Mesenchymal stem cell (in vitro differentiated cells and primary cell): ENCODE measurements at regions not wholly inside any gene's neighbourhood (a gene's known extent, or its start where the extent isn't known, plus 50 kb on each side); places are given as distances from the start of the nearest gene placed in this dataset.

Experiments used
- DNase-seq: peaks from one replicate; pipeline ENCODE4 v3.0.0-alpha.2; 2013
- H2AFZ ChIP-seq: one replicate; pipeline ENCODE4 v1.6.1; 2013; ENCODE audit warnings: low read depth, mild to moderate bottlenecking, control low read depth, inconsistent platforms, low read length, moderate library complexity
- H2AK5ac ChIP-seq: 2 replicates; pipeline ENCODE4 v1.6.1; 2013; ENCODE audit warnings: low read length, moderate library complexity, mild to moderate bottlenecking, inconsistent platforms; ENCODE audit not compliant: severe bottlenecking
- H2BK120ac ChIP-seq: one replicate; pipeline ENCODE4 v1.6.1; 2013; ENCODE audit warnings: low read depth, mild to moderate bottlenecking, inconsistent platforms, low read length, moderate library complexity
- H2BK12ac ChIP-seq, 2 experiments: one replicate each; pipeline ENCODE4 v1.6.1; 2013; ENCODE audit warnings: inconsistent platforms in 2 of 2, low read length in 2 of 2, mild to moderate bottlenecking in 2 of 2, moderate library complexity in 2 of 2, control low read depth in 1 of 2
- H2BK15ac ChIP-seq: one replicate; pipeline ENCODE4 v1.6.1; 2013; ENCODE audit warnings: mild to moderate bottlenecking, low read depth, inconsistent platforms; ENCODE audit not compliant: poor library complexity, severe bottlenecking
- H2BK5ac ChIP-seq: 2 replicates; pipeline ENCODE4 v1.6.1; 2013; ENCODE audit warnings: low read depth, mild to moderate bottlenecking, low read length, control low read depth, inconsistent platforms; ENCODE audit not compliant: poor library complexity, severe bottlenecking
- H3K14ac ChIP-seq, 2 experiments: one replicate each; pipeline ENCODE4 v1.6.1; 2013; ENCODE audit warnings: inconsistent platforms in 2 of 2, low read length in 2 of 2, control low read depth in 1 of 2, mild to moderate bottlenecking in 1 of 2, moderate library complexity in 1 of 2
- H3K18ac ChIP-seq, 2 experiments: one replicate each; pipeline ENCODE4 v1.6.1; 2013; ENCODE audit warnings: inconsistent platforms in 2 of 2, low read length in 2 of 2, control low read depth in 1 of 2, low read depth in 1 of 2, mild to moderate bottlenecking in 1 of 2
- H3K23ac ChIP-seq, 2 experiments: one replicate each; pipeline ENCODE4 v1.6.1; 2013; ENCODE audit warnings: inconsistent platforms in 2 of 2, low read length in 2 of 2, mild to moderate bottlenecking in 2 of 2, moderate library complexity in 2 of 2, control low read depth in 1 of 2
- H3K27ac ChIP-seq: 2 replicates; pipeline ENCODE4 v1.5.1; 2013; ENCODE audit warnings: mild to moderate bottlenecking, moderate library complexity, low read length, control low read depth, inconsistent platforms; ENCODE audit not compliant: poor library complexity, severe bottlenecking
- H3K27me3 ChIP-seq, 2 experiments: 2 replicates each; pipeline versions ENCODE4 v1.6.1 to v1.7.0; 2013; ENCODE audit warnings: low read length in 2 of 2, mild to moderate bottlenecking in 2 of 2, moderate library complexity in 2 of 2, control low read depth in 1 of 2, inconsistent platforms in 1 of 2; ENCODE audit not compliant: control insufficient read depth in 1 of 2, insufficient read depth in 1 of 2
- H3K36me3 ChIP-seq, 2 experiments: 2 replicates each; pipeline versions ENCODE4 v1.6.1 to v1.7.0; 2013; ENCODE audit warnings: low read length in 2 of 2, control low read depth in 1 of 2, inconsistent platforms in 1 of 2, low read depth in 1 of 2, mild to moderate bottlenecking in 1 of 2; ENCODE audit not compliant: insufficient read depth in 2 of 2, control insufficient read depth in 1 of 2
- H3K4ac ChIP-seq, 2 experiments: one replicate each; pipeline ENCODE4 v1.6.1; 2013; ENCODE audit warnings: inconsistent platforms in 2 of 2, low read length in 2 of 2, mild to moderate bottlenecking in 2 of 2, moderate library complexity in 2 of 2, control low read depth in 1 of 2, low read depth in 1 of 2
- H3K4me1 ChIP-seq: 2 replicates; pipeline ENCODE4 v1.6.1; 2013; ENCODE audit warnings: low read depth, low read length, control low read depth; ENCODE audit not compliant: control insufficient read depth, insufficient read depth
- H3K4me2 ChIP-seq: 2 replicates; pipeline ENCODE4 v1.6.1; 2013; ENCODE audit warnings: low read length, mild to moderate bottlenecking, inconsistent platforms; ENCODE audit not compliant: poor library complexity, severe bottlenecking
- H3K4me3 ChIP-seq, 2 experiments: 2 replicates each; pipeline versions ENCODE4 v1.5.1 to v1.7.0; 2013; ENCODE audit warnings: low read length in 2 of 2, mild to moderate bottlenecking in 2 of 2, control low read depth in 1 of 2, low read depth in 1 of 2; ENCODE audit not compliant: insufficient read depth in 1 of 2
- H3K79me1 ChIP-seq: replicated peaks from 2 replicates; pipeline ENCODE4 v1.6.1; 2013; ENCODE audit warnings: mild to moderate bottlenecking, control low read depth, low read length, inconsistent platforms; ENCODE audit not compliant: poor library complexity, severe bottlenecking
- H3K9ac ChIP-seq: 2 replicates; pipeline ENCODE4 v1.7.0; 2013; ENCODE audit warnings: mild to moderate bottlenecking, low read length, moderate library complexity
- H3K9me3 ChIP-seq: 2 replicates; pipeline ENCODE4 v1.7.0; 2013; ENCODE audit warnings: mild to moderate bottlenecking, low read length; ENCODE audit not compliant: control insufficient read depth
- H4K8ac ChIP-seq: one replicate; pipeline ENCODE4 v1.6.1; 2013; ENCODE audit warnings: inconsistent platforms, mild to moderate bottlenecking, low read length, moderate library complexity
- H4K91ac ChIP-seq: one replicate; pipeline ENCODE4 v1.6.1; 2013; ENCODE audit warnings: mild to moderate bottlenecking, low read length, inconsistent platforms
- WGBS: methylation state at CpG from one replicate; pipeline ENCODE4 v1.1.7; 2013; ENCODE audit warnings: mixed read lengths; 5-methylcytosine and 5-hydroxymethylcytosine counted together

DNA sequence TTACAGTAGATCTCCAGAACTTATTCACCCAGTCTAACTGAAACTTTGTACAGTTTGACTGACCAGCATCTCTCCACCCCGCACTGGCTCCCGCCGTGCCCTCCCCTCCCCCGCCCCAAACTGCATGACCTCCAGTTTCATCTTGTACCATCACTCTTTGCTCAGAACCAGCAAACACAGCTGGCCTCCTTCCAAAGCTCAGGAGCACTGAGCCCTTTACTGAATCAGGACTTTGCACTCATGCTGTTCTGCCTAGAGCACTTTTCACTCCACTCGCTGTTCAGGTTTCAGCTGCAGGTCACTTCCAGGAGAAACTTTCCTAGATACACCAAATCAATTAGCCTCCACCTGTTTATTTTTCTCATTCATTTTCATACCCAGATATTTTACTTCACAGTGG lies 455.3 kb upstream of the PDE3A start:
- no peaks in the 10 kb centered on the region for H3K9me3 ChIP-seq
- H2BK12ac ChIP-seq = no peak overlapping the region
- H3K4me1 ChIP-seq = no peaks in the 10 kb centered on the region
- WGBS = 96% methylated on average over 5 of the region's 5 CpGs
- H3K4me2 ChIP-seq = no peak overlapping the region
- peak overlapping the region; percentile 68 for H4K91ac ChIP-seq
- no peaks in the 10 kb centered on the region for H3K27me3 ChIP-seq
- H3K9ac ChIP-seq = no peak overlapping the region
- H3K23ac ChIP-seq = no peak overlapping the region
- no peak overlapping the region for H3K27ac ChIP-seq
- no peak overlapping the region for H3K14ac ChIP-seq
- no peak overlapping the region for H3K4ac ChIP-seq
- H3K18ac ChIP-seq = no peak overlapping the region
- no peak overlapping the region for H2BK15ac ChIP-seq
- H3K79me1 ChIP-seq = no peaks in the 10 kb centered on the region
- peak overlapping the region; percentile 8 for H4K8ac ChIP-seq
- H3K36me3 ChIP-seq = no peaks in the 10 kb centered on the region
- H2AFZ ChIP-seq = no peak overlapping the region
- no peak for DNase-seq
- H2BK5ac ChIP-seq = no peak overlapping the region
- no peak overlapping the region for H2AK5ac ChIP-seq
- no peak overlapping the region for H3K4me3 ChIP-seq
- H2BK120ac ChIP-seq = no peak overlapping the region

DNA sequence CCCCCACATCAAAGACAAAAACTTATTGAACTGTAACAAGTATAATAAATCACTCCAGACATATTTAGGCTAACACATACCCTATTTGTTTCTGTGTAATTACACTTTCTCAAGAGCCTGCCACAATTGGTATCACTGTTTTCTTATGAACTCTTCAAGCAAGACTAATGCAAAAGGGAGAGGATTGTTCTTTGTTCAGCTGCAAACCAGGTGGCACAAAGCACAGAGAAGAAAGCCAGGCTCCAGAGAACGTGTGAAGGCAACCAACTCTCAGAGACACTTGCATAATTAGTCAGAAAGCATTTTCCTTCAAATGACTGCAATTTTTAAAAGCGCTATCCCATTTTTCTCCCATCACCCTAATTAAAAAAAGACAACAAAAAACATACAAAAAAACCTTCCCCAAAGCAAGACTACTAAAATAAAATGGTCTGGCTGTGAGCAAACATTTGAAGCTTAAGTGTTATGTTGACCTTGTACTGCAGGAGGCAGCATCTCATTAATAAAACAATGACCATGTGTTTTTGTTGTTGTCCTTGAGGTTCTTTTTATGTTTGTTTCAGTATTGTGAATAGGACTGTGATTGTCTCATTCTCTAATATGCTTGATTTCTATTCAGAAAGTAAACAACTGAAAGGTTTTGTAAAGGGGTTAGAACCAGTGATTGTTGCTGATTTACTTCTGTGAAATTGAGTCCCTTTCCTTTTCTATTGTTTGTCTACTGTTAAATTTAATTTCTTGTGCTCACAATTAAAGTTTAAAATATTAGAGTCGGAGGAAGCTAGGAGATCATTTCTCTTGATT lies 452.7 kb upstream of the PDE3A start:
- DNase-seq = peak; percentile 68
- H3K4me1 ChIP-seq = no peaks in the 10 kb centered on the region
- no peak overlapping the region for H3K4ac ChIP-seq
- H3K9me3 ChIP-seq = no peaks in the 10 kb centered on the region
- H2BK15ac ChIP-seq = no peak overlapping the region
- no peak overlapping the region for H4K8ac ChIP-seq
- no peak overlapping the region for H3K18ac ChIP-seq
- no peak overlapping the region for H3K4me3 ChIP-seq
- no peaks in the 10 kb centered on the region for H3K27me3 ChIP-seq
- peak overlapping the region; percentile 11 for H3K9ac ChIP-seq
- no peak overlapping the region for H2BK5ac ChIP-seq
- 75% methylated on average over 3 of the region's 3 CpGs for WGBS
- H3K36me3 ChIP-seq = no peaks in the 10 kb centered on the region
- H3K27ac ChIP-seq = peak overlapping the region; percentile 32
- no peaks in the 10 kb centered on the region for H3K79me1 ChIP-seq
- H2BK120ac ChIP-seq = no peak overlapping the region
- H2BK12ac ChIP-seq = no peak overlapping the region
- no peak overlapping the region for H2AK5ac ChIP-seq
- H2AFZ ChIP-seq = no peak overlapping the region
- no peak overlapping the region for H4K91ac ChIP-seq
- H3K4me2 ChIP-seq = no peak overlapping the region
- no peak overlapping the region for H3K14ac ChIP-seq
- no peak overlapping the region for H3K23ac ChIP-seq

GRCh38 chr12:19916196-19916753 lies 452.1 kb upstream of the PDE3A start:
- H3K4ac ChIP-seq = no peak overlapping the region
- H3K14ac ChIP-seq = no peak overlapping the region
- no peak overlapping the region for H2BK12ac ChIP-seq
- no peak overlapping the region for H2BK5ac ChIP-seq
- H3K27me3 ChIP-seq = no peaks in the 10 kb centered on the region
- no peaks in the 10 kb centered on the region for H3K4me1 ChIP-seq
- H3K27ac ChIP-seq = no peak overlapping the region
- H3K9me3 ChIP-seq = no peaks in the 10 kb centered on the region
- WGBS = 60% methylated on average over 1 of the region's 1 CpG
- no peak overlapping the region for H4K8ac ChIP-seq
- H2AFZ ChIP-seq = no peak overlapping the region
- no peak overlapping the region for H2BK120ac ChIP-seq
- no peaks in the 10 kb centered on the region for H3K36me3 ChIP-seq
- H4K91ac ChIP-seq = no peak overlapping the region
- no peaks in the 10 kb centered on the region for H3K79me1 ChIP-seq
- H3K18ac ChIP-seq = no peak overlapping the region
- H3K9ac ChIP-seq = peak overlapping the region; percentile 11
- DNase-seq = no peak
- no peak overlapping the region for H3K23ac ChIP-seq
- no peak overlapping the region for H3K4me3 ChIP-seq
- no peak overlapping the region for H2BK15ac ChIP-seq
- no peak overlapping the region for H3K4me2 ChIP-seq
- H2AK5ac ChIP-seq = no peak overlapping the region

DNA sequence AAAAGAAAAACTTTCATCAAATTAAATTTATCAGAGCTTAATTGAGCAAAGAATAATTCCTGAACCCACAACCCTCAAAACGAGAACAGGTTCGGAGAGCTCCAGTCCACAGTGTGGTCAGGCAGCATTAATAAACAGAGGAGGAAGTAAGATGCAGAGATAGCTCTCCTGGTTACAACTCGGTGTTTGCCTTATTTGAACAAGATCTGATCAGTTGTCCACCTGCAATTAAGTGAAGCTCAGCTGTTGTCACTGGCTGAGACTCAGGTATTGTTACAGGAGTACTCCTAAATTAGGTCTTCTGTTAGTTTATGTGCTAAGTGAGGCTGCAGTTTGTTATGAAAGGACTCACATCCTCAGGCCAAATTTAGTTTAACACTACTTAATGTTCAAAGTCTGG lies 451.4 kb upstream of the PDE3A start:
- no peaks in the 10 kb centered on the region for H3K9me3 ChIP-seq
- no peaks in the 10 kb centered on the region for H3K27me3 ChIP-seq
- no peak overlapping the region for H3K18ac ChIP-seq
- DNase-seq = no peak
- no peak overlapping the region for H3K14ac ChIP-seq
- no peak overlapping the region for H3K9ac ChIP-seq
- H3K4me2 ChIP-seq = no peak overlapping the region
- H2BK12ac ChIP-seq = peak overlapping the region in 1 of 2 experiments; percentile 86
- H3K4ac ChIP-seq = no peak overlapping the region
- H2AK5ac ChIP-seq = no peak overlapping the region
- H2BK5ac ChIP-seq = no peak overlapping the region
- H2AFZ ChIP-seq = no peak overlapping the region
- no peaks in the 10 kb centered on the region for H3K36me3 ChIP-seq
- H3K4me3 ChIP-seq = no peak overlapping the region
- H3K23ac ChIP-seq = no peak overlapping the region
- no peak overlapping the region for H3K27ac ChIP-seq
- no peak overlapping the region for H2BK15ac ChIP-seq
- H3K4me1 ChIP-seq = no peaks in the 10 kb centered on the region
- no peak overlapping the region for H4K91ac ChIP-seq
- no peaks in the 10 kb centered on the region for H3K79me1 ChIP-seq
- no peak overlapping the region for H2BK120ac ChIP-seq
- WGBS = 74% methylated on average over 3 of the region's 3 CpGs
- no peak overlapping the region for H4K8ac ChIP-seq
